H1 (cell line): ENCODE measurements at regions not wholly inside any gene's neighbourhood (a gene's known extent, or its start where the extent isn't known, plus 50 kb on each side); places are given as distances from the start of the nearest gene placed in this dataset.

Source experiments
- BACH1 ChIP-seq: IDR thresholded peaks from 2 replicates; pipeline ENCODE4 v1.6.1; 2012; ENCODE audit warnings: low read length, improper control_type of control experiment
- BCL11A ChIP-seq, 2 experiments: IDR thresholded peaks; one replicate each; pipeline ENCODE4 v1.6.1; 2011; ENCODE audit warnings: low read depth in 2 of 2, low read length in 2 of 2, mild to moderate bottlenecking in 2 of 2
- BRCA1 ChIP-seq: IDR thresholded peaks from 2 replicates; pipeline ENCODE4 v1.6.1; 2012; ENCODE audit warnings: low read depth, low read length, improper control_type of control experiment
- CHD2 ChIP-seq: IDR thresholded peaks from 2 replicates; pipeline ENCODE4 v1.6.1; 2012; ENCODE audit warnings: low read length, improper control_type of control experiment
- CTBP2 ChIP-seq: IDR thresholded peaks from 2 replicates; pipeline ENCODE4 v1.7.0; 2011; ENCODE audit warnings: borderline replicate concordance, mild to moderate bottlenecking, moderate library complexity, mixed read lengths, low read length; ENCODE audit not compliant: insufficient read depth, insufficient read length
- NANOG ChIP-seq: IDR thresholded peaks from 2 replicates; pipeline ENCODE4 v1.6.1; 2011; ENCODE audit warnings: low read length, low read depth, mild to moderate bottlenecking, inconsistent platforms; ENCODE audit not compliant: insufficient read depth, poor library complexity, severe bottlenecking
- SP2 ChIP-seq: IDR thresholded peaks from 2 replicates; pipeline ENCODE4 v1.6.1; 2012; ENCODE audit warnings: mild to moderate bottlenecking, low read length, inconsistent platforms

DNA sequence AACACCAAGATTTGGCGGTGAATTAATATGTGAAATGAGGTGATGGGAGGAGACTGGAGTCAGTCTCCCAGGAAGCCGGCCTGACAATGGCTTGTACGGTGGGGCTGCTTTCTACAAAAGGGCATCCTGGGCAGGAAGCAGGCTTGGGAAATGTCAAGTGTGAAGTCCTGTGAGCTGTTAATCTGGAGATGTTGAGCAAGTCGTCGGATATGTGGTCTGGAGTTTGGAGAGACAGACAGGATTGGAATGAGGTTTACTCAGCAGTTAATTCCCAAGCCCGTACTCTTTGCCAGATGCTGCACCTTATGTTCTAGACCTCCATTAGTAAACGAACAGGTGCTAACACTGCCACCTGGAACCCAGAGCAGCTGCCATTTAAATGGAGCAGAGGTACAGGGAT is 107.7 kb upstream of the FOXC1 start (continued):
- TF ChIP-seq CHD2 (no peak), NANOG (no peak), BACH1 (no peak), BRCA1 (no peak), SP2 (no peak), CTBP2 (no peak), BCL11A (IDR thresholded peaks at IDR 0.05; ENCODE audit: low read depth in 2 of 2, low read length in 2 of 2) (no peak)
